Lower lobe of right lung (tissue), 2 donors: ENCODE measurements at regions not wholly inside any gene's neighbourhood (a gene's known extent, or its start where the extent isn't known, plus 50 kb on each side); places are given as distances from the start of the nearest gene placed in this dataset.
"Not testable (repeated sequence)": the region's sequence is repeated elsewhere in the genome, so short reads cannot be mapped to it uniquely, and the experiment has no call there.

Experiments used
- ATAC-seq, 2 donors: fragments of 200-7000 bp; cut with Tn5 transposase; one replicate each; pipeline ENCODE4 v1.9.1; 2020 to 2022; ENCODE audit warnings: mild to moderate bottlenecking in 2 of 2, moderate library complexity in 2 of 2
- DNase-seq: peaks from one replicate; pipeline ENCODE4 v3.0.0-alpha.2; 2020
- H3K27ac ChIP-seq: fragments of 200-600 bp; one replicate; pipeline ENCODE4 v1.8.0; 2022
- H3K27me3 ChIP-seq: fragments of 200-600 bp; one replicate; pipeline ENCODE4 v1.8.0; 2022; ENCODE audit warnings: low read depth
- H3K36me3 ChIP-seq: fragments of 200-600 bp; one replicate; pipeline ENCODE4 v1.8.0; 2022; ENCODE audit warnings: mild to moderate bottlenecking
- H3K4me1 ChIP-seq: fragments of 200-600 bp; one replicate; pipeline ENCODE4 v1.8.0; 2022
- H3K4me3 ChIP-seq: fragments of 200-600 bp; one replicate; pipeline ENCODE4 v1.8.0; 2022; ENCODE audit warnings: mild to moderate bottlenecking
- H3K9me3 ChIP-seq: fragments of 200-600 bp; one replicate; pipeline ENCODE4 v1.8.0; 2022
- CTCF ChIP-seq: fragments of 200-600 bp; IDR thresholded peaks from one replicate; pipeline ENCODE4 v1.8.0; 2022; ENCODE audit warnings: antibody characterized with exemption, mild to moderate bottlenecking
- intact Hi-C: fragments of 100-400 bp; cut with DNase I; formaldehyde crosslinking; loops from one replicate; pipeline ENCODE4 v1.11.0; 2022
- donor health status: DM: no; HTN: yes; CAD: no; lungs with severe emphysema.

- DNase-seq (no peak), ATAC-seq (peak; percentile 19 to 47)
- Histone ChIP-seq H3K27me3 (no peaks in the 10 kb centered on the region), H3K27ac (no peak overlapping the region), H3K9me3 (peaks cover 14% of the 10 kb centered on the region), H3K4me3 (no peak overlapping the region), H3K4me1 (no peaks in the 10 kb centered on the region), H3K36me3 (no peaks in the 10 kb centered on the region)
- intact Hi-C loops = no loop called here
- TF ChIP-seq CTCF = no peak
Observed at GRCh38 chr6:135722679-135723078, 128.8 kb upstream of the PDE7B start.

GRCh38 chr6:135728589-135728988, 122.9 kb upstream of the PDE7B start:
- no peaks in the 10 kb centered on the region for H3K27me3 ChIP-seq
- no peaks in the 10 kb centered on the region for H3K4me1 ChIP-seq
- H3K27ac ChIP-seq = no peak overlapping the region
- H3K36me3 ChIP-seq = no peaks in the 10 kb centered on the region
- peaks cover 14% of the 10 kb centered on the region for H3K9me3 ChIP-seq
- intact Hi-C loops = no loop called here
- ATAC-seq (no peak), DNase-seq (no peak)
- TF ChIP-seq CTCF = no peak
- no peak overlapping the region for H3K4me3 ChIP-seq

GRCh38 chr6:135731116-135731515, 120.4 kb upstream of the PDE7B start:
- Histone ChIP-seq H3K27me3 (no peaks in the 10 kb centered on the region), H3K27ac (no peak overlapping the region), H3K4me1 (no peaks in the 10 kb centered on the region), H3K36me3 (no peaks in the 10 kb centered on the region), H3K4me3 (no peak overlapping the region), H3K9me3 (peaks cover 4% of the 10 kb centered on the region)
- no peak for DNase-seq
- intact Hi-C loops = no loop called here
- ATAC-seq = no peak
- TF ChIP-seq CTCF = no peak

GRCh38 chr6:135736351-135736750, 115.2 kb upstream of the PDE7B start:
- H3K36me3 ChIP-seq, H3K27ac ChIP-seq, ATAC-seq, DNase-seq, H3K4me3 ChIP-seq, H3K4me1 ChIP-seq, intact Hi-C loops, H3K27me3 ChIP-seq, H3K9me3 ChIP-seq: not testable (repeated sequence)

- Histone ChIP-seq H3K4me1 (no peaks in the 10 kb centered on the region), H3K36me3 (no peaks in the 10 kb centered on the region), H3K27ac (no peak overlapping the region), H3K9me3 (no peaks in the 10 kb centered on the region), H3K27me3 (no peaks in the 10 kb centered on the region), H3K4me3 (no peak overlapping the region)
- intact Hi-C loops = no loop called here
- DNase-seq = no peak
- TF ChIP-seq CTCF = no peak
- no peak for ATAC-seq
Observed at GRCh38 chr6:135738636-135739035, 112.9 kb upstream of the PDE7B start.

- no peak for TF ChIP-seq CTCF
- ATAC-seq = no peak
- DNase-seq = no peak
- intact Hi-C loops = no loop called here
- no peak overlapping the region for H3K4me3 ChIP-seq
- no peak overlapping the region for H3K27ac ChIP-seq
- no peaks in the 10 kb centered on the region for H3K9me3 ChIP-seq
- H3K36me3 ChIP-seq = no peaks in the 10 kb centered on the region
- H3K4me1 ChIP-seq = no peaks in the 10 kb centered on the region
- no peaks in the 10 kb centered on the region for H3K27me3 ChIP-seq
Observed at GRCh38 chr6:135739288-135739687, 112.2 kb upstream of the PDE7B start.
